COLO668 (cell line): ENCODE measurements at regions not wholly inside any gene's neighbourhood (a gene's known extent, or its start where the extent isn't known, plus 50 kb on each side); places are given as distances from the start of the nearest gene placed in this dataset.

Experiments
- DNase-seq: peaks from one replicate; lab custom pipeline; 2025; ENCODE audit not compliant: unreplicated experiment; lab: John Stamatoyannopoulos, UW

- DNase-seq, result peak; percentile 75
Observed at GRCh38 chr12:113766131-113766878, 199.8 kb downstream of the RBM19 start.

DNA sequence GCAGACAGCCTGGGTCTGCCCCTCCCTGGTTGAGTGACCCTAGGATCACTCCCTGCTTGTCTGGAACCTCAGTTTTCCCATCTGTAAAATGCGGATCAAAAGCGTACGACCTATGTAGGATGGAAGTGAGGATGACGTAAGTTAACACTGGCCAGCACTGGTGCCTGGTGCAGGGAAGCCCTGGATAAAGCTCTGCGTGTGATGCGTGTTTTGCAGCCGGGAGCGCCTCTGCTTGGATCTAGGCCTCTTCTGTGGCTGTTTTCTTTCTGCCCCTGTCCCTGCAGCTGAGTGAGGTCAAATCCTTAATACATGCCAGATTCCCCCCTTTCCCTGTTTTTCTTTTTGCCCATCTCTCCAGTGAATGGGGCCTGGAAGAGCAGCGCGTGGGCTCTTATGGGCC, 201.5 kb downstream of the RBM19 start:
- DNase-seq, result no peak

DNA sequence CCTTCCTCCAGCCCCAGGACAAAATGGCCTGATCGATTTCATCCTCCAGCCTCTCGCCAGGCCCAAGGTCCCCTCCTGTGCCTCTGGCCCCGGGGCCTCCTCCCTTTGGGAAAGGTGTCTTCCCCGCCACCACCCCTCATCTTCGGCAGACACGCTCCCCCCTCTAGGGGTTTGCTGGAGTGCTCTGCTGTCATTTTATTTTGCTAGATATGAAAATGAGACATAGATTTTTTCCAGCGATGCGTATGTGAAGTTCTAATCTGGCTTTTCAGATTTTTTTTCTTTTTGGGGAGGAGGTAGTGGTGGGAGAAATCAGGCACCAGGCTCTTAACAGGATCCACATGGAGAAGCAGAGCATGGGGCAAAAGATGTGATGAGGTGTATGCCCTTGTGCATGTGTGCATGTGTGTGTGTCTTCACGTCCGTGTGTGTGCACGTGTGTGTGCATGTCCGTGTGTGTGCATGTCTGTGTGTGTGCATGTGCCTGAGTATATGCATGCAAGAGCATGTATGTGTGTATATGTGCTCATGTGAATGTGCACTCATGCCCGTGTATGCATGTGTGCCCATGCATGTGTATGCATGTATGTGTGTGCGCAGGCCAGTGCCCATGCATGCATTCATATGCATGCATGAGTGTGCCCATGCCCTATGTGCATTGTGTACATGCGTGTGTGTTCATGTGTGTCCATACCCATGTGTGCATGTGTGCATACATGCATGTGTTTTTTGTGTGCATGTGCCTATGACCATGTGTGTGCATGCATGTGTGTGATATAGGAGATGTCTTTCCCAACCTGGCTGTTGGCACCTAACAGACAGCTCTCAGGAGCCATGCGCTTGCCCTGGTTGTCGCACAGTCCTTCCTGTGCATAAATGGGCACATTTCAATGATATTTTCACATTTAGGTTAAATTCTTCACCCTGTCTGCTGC, 203.0 kb downstream of the RBM19 start:
- DNase-seq, result no peak

GRCh38 chr12:113762155-113762881, 203.8 kb downstream of the RBM19 start:
- no peak for DNase-seq

DNA sequence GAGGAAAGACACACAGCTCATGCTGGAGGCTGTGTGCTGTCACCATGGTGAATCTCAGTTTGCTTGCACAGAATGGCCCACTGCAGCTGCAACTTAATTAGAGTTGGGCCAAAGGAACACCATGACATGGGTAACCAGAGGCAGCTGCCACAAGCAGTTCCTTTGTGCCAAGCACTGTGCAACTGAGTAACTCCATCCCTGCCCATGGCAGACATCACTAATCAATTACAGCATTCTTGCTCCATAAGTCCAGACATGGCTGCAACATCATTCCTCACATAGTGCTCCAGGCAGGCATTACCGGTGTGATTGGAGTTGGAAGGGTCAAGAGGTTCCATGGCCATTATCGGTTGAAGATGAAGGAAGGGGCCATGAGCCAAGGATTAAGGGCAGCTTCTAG, 207.0 kb downstream of the RBM19 start:
- no peak for DNase-seq

DNA sequence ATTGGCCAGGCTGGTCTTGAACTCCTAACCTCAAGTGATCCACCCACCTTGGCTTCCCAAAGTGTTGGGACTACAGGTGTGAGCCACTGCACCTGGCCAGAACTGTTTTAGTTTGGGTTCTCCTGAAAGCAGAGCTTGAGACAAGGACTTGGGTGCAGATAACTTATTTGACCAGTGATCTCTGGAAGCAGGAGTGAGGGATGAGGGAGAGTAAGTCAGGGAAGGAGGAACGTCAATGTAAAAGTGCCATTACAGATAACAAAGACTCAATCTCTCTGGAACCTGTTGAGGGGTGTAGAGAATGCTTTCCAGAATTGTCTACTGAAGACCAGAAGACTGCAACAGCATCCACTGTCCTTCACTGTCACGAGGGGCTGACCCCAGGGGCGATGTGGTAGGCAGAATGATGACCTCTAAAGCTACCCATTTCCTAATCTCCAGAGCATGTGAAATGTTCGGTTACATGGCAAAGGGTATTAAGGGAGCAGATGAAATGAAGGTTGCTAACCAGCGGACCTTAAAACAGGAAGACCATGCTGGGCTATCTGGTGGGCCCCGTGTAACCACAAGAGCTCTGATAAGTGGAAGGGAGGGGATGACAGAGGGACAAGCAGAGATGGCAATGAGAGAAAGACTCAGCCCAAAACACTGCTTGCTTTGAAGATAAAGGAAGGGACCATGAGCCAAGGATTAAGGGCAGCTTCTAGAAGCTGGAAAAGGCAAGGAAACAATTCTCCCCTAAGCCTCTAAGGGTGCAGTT, 207.8 kb downstream of the RBM19 start:
- DNase-seq, result no peak

DNA sequence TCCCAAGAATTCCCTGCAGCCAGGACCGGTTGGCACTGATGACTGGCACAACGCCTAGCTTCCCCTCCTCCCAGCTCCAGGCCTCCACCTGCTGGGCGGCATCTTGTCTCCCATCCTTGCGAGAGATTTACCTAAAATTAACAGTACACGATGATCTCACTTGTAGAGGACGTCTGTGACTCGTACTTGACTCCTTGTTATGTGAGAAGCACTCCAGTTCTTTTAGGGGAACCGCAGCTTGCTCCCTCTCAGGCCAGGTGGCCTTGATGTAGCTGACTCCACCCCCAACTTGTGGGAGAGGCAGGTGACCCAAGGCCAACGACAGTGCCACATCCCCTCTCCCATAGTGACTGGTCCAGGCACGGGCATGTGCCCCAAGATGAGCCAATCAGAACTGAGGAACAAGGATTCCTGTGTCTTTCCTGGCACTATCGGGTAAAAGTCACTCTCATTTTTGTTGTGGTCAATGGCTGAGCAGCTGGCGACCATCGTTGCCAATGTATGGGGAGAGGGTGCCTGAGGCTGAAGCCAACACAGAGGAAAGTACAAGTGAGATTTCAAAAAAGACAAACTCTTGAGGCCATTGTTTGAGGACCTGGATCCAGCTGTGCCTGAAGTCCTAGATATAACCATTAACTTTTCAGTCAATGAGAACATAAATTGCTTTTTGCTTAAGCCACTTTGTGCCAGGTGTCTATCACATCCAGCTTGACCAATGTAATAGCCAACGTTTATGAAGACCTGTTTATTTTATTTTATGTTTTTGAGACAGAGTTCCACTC, 208.7 kb downstream of the RBM19 start:
- peak; percentile 30 for DNase-seq

GRCh38 chr12:113756609-113757008, 209.5 kb downstream of the RBM19 start:
- no peak for DNase-seq

GRCh38 chr12:113755098-113755497, 211.0 kb downstream of the RBM19 start:
- no peak for DNase-seq

DNA sequence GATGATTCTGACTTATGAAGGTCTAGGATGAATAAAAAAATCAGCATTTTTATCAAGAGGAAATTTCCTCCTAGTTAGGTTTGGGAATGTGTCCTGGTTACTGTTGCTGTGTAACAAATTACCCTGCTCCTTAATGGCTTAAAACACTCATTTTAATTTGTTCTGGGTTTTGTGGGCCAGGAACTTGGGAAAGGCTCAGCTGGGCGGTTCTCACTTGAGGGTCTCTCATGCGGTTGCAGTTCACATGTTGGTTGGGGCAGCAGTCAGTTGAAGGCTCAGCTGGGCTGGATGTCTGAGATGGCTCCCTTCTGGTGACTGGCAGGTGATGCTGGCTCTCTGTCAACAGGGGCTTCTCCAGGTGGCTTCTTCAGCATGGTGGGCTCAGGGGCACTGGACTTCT, 214.6 kb downstream of the RBM19 start:
- no peak for DNase-seq

DNA sequence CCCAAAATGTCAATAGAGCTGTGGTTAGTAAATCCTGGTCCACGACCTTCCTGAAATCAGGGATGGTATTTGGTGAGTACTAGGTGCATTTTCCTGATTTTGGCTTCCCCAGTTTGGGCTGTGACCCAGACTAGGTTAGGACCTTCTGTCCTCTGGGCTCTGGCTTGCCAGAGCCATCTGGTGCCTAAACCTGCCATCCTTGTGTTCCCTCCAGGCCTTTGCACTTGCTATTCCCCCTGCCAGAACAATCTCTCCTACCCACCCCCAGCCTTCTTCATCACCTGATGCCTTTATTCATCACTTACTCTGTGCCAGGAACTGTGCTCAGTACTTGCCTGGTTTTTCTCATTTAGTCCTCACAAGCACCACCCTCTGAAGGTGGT, 216.7 kb downstream of the RBM19 start:
- DNase-seq, result no peak

GRCh38 chr12:113748707-113749432, 217.3 kb downstream of the RBM19 start:
- no peak for DNase-seq

DNA sequence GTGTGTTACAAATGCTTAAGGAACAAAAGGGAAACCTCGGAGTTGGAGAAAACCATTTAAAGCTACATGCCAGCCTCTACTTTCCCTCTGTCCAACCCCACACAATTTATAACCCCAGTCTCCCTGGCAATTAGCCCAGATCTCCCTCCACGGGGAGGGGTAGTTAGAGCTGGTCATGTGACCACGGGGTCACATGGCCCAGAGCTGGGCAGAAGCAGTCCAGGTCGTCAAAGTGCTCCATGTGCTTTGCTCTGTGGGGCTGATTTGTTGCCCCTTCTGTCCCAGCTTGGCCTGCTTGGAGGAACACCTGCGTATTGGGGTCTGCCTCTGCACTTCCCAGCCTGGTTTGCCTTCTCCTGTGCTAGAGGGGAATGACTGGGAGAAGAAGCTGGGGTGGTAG, 219.1 kb downstream of the RBM19 start:
- peak; percentile 8 for DNase-seq

DNA sequence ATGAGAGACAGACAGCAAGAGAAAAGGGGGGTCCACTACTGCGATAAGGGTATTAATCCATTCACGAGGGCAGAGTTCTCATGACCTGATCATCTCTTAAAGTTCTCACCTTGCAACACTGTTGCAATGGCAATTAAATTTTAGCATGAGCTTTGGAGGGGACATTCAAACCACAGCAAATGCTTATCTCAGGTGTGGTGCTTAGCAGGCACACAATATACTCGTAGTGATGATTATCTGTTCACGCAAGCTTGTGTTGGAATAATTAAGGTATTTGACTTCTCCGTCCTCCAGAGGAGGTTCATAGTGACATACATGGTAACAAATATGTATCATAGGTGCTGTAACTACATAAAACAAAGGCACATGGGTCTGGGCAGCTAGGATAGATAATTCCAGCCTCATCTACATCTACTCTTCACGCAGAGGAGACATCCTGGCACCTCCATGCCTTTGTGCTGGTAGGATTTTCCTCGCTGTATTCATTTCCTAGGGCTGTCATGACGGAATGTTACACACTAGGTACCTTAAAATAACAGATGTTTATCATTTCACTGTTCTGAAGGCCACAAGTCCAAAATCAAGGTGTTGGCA, 221.2 kb downstream of the RBM19 start:
- DNase-seq, result no peak

- DNase-seq, result no peak
Observed at GRCh38 chr12:113742801-113743200, 223.3 kb downstream of the RBM19 start.

GRCh38 chr12:113740699-113741098, 225.4 kb downstream of the RBM19 start:
- no peak for DNase-seq

DNA sequence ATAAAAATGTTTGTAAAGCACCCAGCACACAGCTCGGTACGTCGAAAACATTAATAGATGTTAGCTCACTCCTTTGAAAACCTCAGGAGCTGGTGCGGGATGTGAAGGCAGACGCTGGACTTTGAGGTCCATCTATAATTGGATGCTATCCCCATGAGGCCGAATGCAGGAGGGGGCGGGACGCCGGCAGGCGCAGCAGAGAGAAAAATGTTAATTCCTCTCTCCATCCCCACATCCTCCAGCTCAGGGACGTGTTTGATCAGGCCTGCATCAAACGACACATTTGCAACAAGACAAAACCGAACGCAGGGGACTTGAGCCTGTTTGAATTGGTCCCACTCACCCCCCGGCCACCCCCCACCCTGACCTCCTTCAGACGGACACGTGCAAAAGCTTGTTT, 231.0 kb downstream of the RBM19 start:
- DNase-seq, result no peak

GRCh38 chr12:113734503-113734902, 231.6 kb downstream of the RBM19 start:
- DNase-seq, result no peak

- DNase-seq, result no peak
Observed at GRCh38 chr12:113732916-113733315, 233.2 kb downstream of the RBM19 start.
